ENCODE measurements at regions not wholly inside any gene's neighbourhood (a gene's known extent, or its start where the extent isn't known, plus 50 kb on each side); places are given as distances from the start of the nearest gene placed in this dataset.

GRCh38 chr9:106621313-106622163 lies 241.4 kb upstream of the ZNF462 start:
- no peak for DNase-seq

- DNase-seq, result no peak
Measured at GRCh38 chr9:106622164-106622487, 240.8 kb upstream of the ZNF462 start.

GRCh38 chr9:106623558-106623957 lies 239.4 kb upstream of the ZNF462 start:
- DNase-seq, result no peak

GRCh38 chr9:106625259-106625789 lies 237.6 kb upstream of the ZNF462 start:
- no peak for DNase-seq

GRCh38 chr9:106626936-106627335 lies 236.0 kb upstream of the ZNF462 start:
- DNase-seq, result no peak

GRCh38 chr9:106632621-106633020 lies 230.3 kb upstream of the ZNF462 start:
- DNase-seq, result no peak

- DNase-seq, result no peak
Measured at GRCh38 chr9:106634183-106634582, 228.8 kb upstream of the ZNF462 start.

GRCh38 chr9:106634641-106635040 lies 228.3 kb upstream of the ZNF462 start:
- no peak for DNase-seq

- no peak for DNase-seq
Measured at GRCh38 chr9:106637486-106637885, 225.5 kb upstream of the ZNF462 start.

- no peak for DNase-seq
Measured at GRCh38 chr9:106639873-106640568, 222.9 kb upstream of the ZNF462 start.

- no peak for DNase-seq
Measured at GRCh38 chr9:106643211-106643930, 219.6 kb upstream of the ZNF462 start.

- DNase-seq, result no peak
Measured at GRCh38 chr9:106644661-106645060, 218.3 kb upstream of the ZNF462 start.

- no peak for DNase-seq
Measured at GRCh38 chr9:106648799-106649198, 214.2 kb upstream of the ZNF462 start.

GRCh38 chr9:106649664-106650063 lies 213.3 kb upstream of the ZNF462 start:
- no peak for DNase-seq

GRCh38 chr9:106653213-106653612 lies 209.8 kb upstream of the ZNF462 start:
- DNase-seq, result no peak

GRCh38 chr9:106655966-106656365 lies 207.0 kb upstream of the ZNF462 start:
- no peak for DNase-seq

GRCh38 chr9:106657926-106658325 lies 205.0 kb upstream of the ZNF462 start:
- no peak for DNase-seq

GRCh38 chr9:106668534-106668933 lies 194.4 kb upstream of the ZNF462 start:
- DNase-seq, result no peak

GRCh38 chr9:106669835-106670234 lies 193.1 kb upstream of the ZNF462 start:
- no peak for DNase-seq

- DNase-seq, result no peak
Measured at GRCh38 chr9:106670418-106670817, 192.5 kb upstream of the ZNF462 start.

- DNase-seq, result no peak
Measured at GRCh38 chr9:106675780-106676179, 187.2 kb upstream of the ZNF462 start.

- DNase-seq, result no peak
Measured at GRCh38 chr9:106677374-106677773, 185.6 kb upstream of the ZNF462 start.

- DNase-seq, result no peak
Measured at GRCh38 chr9:106677830-106678229, 185.1 kb upstream of the ZNF462 start.

- no peak for DNase-seq
Measured at GRCh38 chr9:106678273-106678672, 184.7 kb upstream of the ZNF462 start.

Measured in stimulated activated CD8-positive, alpha-beta memory T cell treated with anti-CD3 and anti-CD28 coated beads, Interleukin-4, amount 100 ng/mL, for 48 hours (primary cell).